Panc1 (cell line): ENCODE measurements at regions not wholly inside any gene's neighbourhood (a gene's known extent, or its start where the extent isn't known, plus 50 kb on each side); places are given as distances from the start of the nearest gene placed in this dataset.

ENCODE experiments used
- ATAC-seq: fragments of 200-7000 bp; cut with Tn5 transposase; 2 replicates; pipeline ENCODE4 v1.9.1; 2020; ENCODE audit warnings: mild to moderate bottlenecking, moderate library complexity
- BruUV-seq: library from RNA; stranded (reverse); fragments of 400-500 nt; replicated peaks from 2 replicates; lab custom pipeline; 2021; lab: Mats Ljungman, UMichigan
- CTCF ChIA-PET: fragments of 300-600 bp; sonication (Branson Sonifier 250); formaldehyde crosslinking; loops from one replicate; lab custom pipeline; 2022; ENCODE audit warnings: antibody characterized with exemption; lab: Charles Lee
- POLR2A ChIA-PET: fragments of 300-600 bp; sonication (Branson Sonifier 250); formaldehyde crosslinking; loops from one replicate; lab custom pipeline; 2022; ENCODE audit warnings: antibody characterized with exemption; lab: Charles Lee
- DNase-seq: peaks from one replicate; pipeline ENCODE4 v3.0.0-alpha.2; 2010; ENCODE audit warnings: low read depth, low spot score
- H3K27ac ChIP-seq: 2 replicates; pipeline ENCODE4 v1.5.1; 2011; ENCODE audit warnings: mild to moderate bottlenecking, low read length, inconsistent platforms
- H3K27me3 ChIP-seq: fragments of 200-500 bp; sonication (Bioruptor generic); 2 replicates; pipeline ENCODE4 v1.6.0; 2014; ENCODE audit warnings: low read length, inconsistent platforms; ENCODE audit not compliant: control insufficient read depth, insufficient read depth
- H3K36me3 ChIP-seq: fragments of 200-500 bp; sonication (Bioruptor generic); 2 replicates; pipeline ENCODE4 v1.5.1; 2014; ENCODE audit warnings: inconsistent platforms, mild to moderate bottlenecking, low read length, moderate library complexity; ENCODE audit not compliant: control insufficient read depth, insufficient read depth
- H3K4me1 ChIP-seq: 2 replicates; pipeline ENCODE4 v1.5.1; 2011; ENCODE audit warnings: inconsistent platforms, mild to moderate bottlenecking, low read length, moderate library complexity; ENCODE audit not compliant: control insufficient read depth, insufficient read depth
- H3K4me3 ChIP-seq, 2 experiments: 2 replicates each; pipeline ENCODE4 v1.5.1; 2011 to 2012; ENCODE audit warnings: low read depth in 2 of 2, low read length in 2 of 2, mild to moderate bottlenecking in 2 of 2, inconsistent platforms in 1 of 2, moderate library complexity in 1 of 2
- H3K9me3 ChIP-seq: fragments of 200-500 bp; sonication (Bioruptor generic); 2 replicates; pipeline ENCODE4 v1.5.1; 2014; ENCODE audit warnings: low read depth, mild to moderate bottlenecking, inconsistent platforms, low read length, moderate library complexity; ENCODE audit not compliant: control insufficient read depth, insufficient read depth
- CTCF ChIP-seq: fragments of 450-650 bp; IDR thresholded peaks from 2 replicates; pipeline ENCODE4 v1.5.1; 2017; ENCODE audit warnings: mild to moderate bottlenecking
- POLR2AphosphoS5 ChIP-seq: IDR thresholded peaks from 2 replicates; pipeline ENCODE4 v1.6.1; 2012; ENCODE audit warnings: mild to moderate bottlenecking, low read depth, low read length, moderate library complexity
- REST ChIP-seq, 2 experiments: IDR thresholded peaks; 2 replicates each; pipeline ENCODE4 v1.6.1; 2011 to 2012; ENCODE audit warnings: low read depth in 2 of 2, control low read depth in 1 of 2, low read length in 1 of 2, mild to moderate bottlenecking in 1 of 2, moderate library complexity in 1 of 2; ENCODE audit not compliant: insufficient read depth in 1 of 2
- SIN3A ChIP-seq: IDR thresholded peaks from 2 replicates; pipeline ENCODE4 v1.6.1; 2012; ENCODE audit warnings: low read depth, mild to moderate bottlenecking, low read length, moderate library complexity, borderline replicate concordance; ENCODE audit not compliant: insufficient read depth
- TCF7L2 ChIP-seq: IDR thresholded peaks from 2 replicates; pipeline ENCODE4 v1.6.1; 2011; ENCODE audit warnings: mild to moderate bottlenecking, low read depth, low read length, inconsistent platforms
- in situ Hi-C: cut with HindIII; loops from 2 replicates; pipeline ENCODE4 v1.10.0; 2016; ENCODE audit warnings: low sequenced_read_pairs, low pct_unique_long_range_greater_than_20kb
- intact Hi-C: fragments of 100-400 bp; cut with micrococcal nuclease; formaldehyde crosslinking; loops from one replicate; pipeline ENCODE4 v1.10.0; 2022; ENCODE audit not compliant: unreplicated experiment

GRCh38 chr3:77915336-77915735, 875.4 kb downstream of the ROBO2 start:
- H3K36me3 ChIP-seq = no peaks in the 10 kb centered on the region
- ATAC-seq (no peak), DNase-seq (no peak)
- no peaks in the 10 kb centered on the region for H3K4me1 ChIP-seq
- in situ Hi-C loops = no loop called here
- no peaks in the 10 kb centered on the region for H3K9me3 ChIP-seq
- TF ChIP-seq TCF7L2 (no peak), REST (IDR thresholded peaks at IDR 0.05; ENCODE audit: insufficient read depth in 1 of 2, low read depth in 2 of 2, low read length in 1 of 2) (no peak), SIN3A (no peak), CTCF (no peak), POLR2AphosphoS5 (no peak)
- no TSS peak for BruUV-seq
- no peak overlapping the region for H3K4me3 ChIP-seq
- no peak overlapping the region for H3K27ac ChIP-seq
- POLR2A ChIA-PET = no interaction called here
- intact Hi-C loops = no loop called here
- no peaks in the 10 kb centered on the region for H3K27me3 ChIP-seq
- CTCF ChIA-PET = no interaction called here

- Histone ChIP-seq H3K4me3 (no peak overlapping the region), H3K36me3 (no peaks in the 10 kb centered on the region), H3K27ac (no peak overlapping the region), H3K27me3 (no peaks in the 10 kb centered on the region), H3K4me1 (no peaks in the 10 kb centered on the region), H3K9me3 (no peaks in the 10 kb centered on the region)
- ATAC-seq (no peak), DNase-seq (no peak)
- CTCF ChIA-PET = no interaction called here
- intact Hi-C loops = no loop called here
- in situ Hi-C loops = no loop called here
- TF ChIP-seq CTCF = no peak
- TF ChIP-seq SIN3A = no peak
- no peak for TF ChIP-seq TCF7L2
- TF ChIP-seq POLR2AphosphoS5 = no peak
- no peak for TF ChIP-seq REST (IDR thresholded peaks at IDR 0.05; ENCODE audit: insufficient read depth in 1 of 2, low read depth in 2 of 2, low read length in 1 of 2)
- BruUV-seq = no TSS peak
- POLR2A ChIA-PET = interaction anchor here (0.6 kb wide), 1 partner anchor 83 kb away, joined by 3 read pairs; no protein-coding TSS in a partner anchor
Observed at GRCh38 chr3:77917225-77917624, 877.3 kb downstream of the ROBO2 start.
